GM10266 (cell line): ENCODE measurements at regions not wholly inside any gene's neighbourhood (a gene's known extent, or its start where the extent isn't known, plus 50 kb on each side); places are given as distances from the start of the nearest gene placed in this dataset.
"Not testable (repeated sequence)": the region's sequence is repeated elsewhere in the genome, so short reads cannot be mapped to it uniquely, and the experiment has no call there.

Experiments
- DNase-seq: peaks from one replicate; pipeline ENCODE4 v3.0.0; 2012; ENCODE audit errors: extremely low spot score
- TF ChIP-seq, protein P1 (sequence below): IDR thresholded peaks from 2 replicates; pipeline ENCODE4 v1.5.1; 2012; ENCODE audit warnings: mild to moderate bottlenecking, low read depth; ENCODE audit not compliant: control insufficient read depth, insufficient read depth; ENCODE audit errors: missing control alignments

DNA sequence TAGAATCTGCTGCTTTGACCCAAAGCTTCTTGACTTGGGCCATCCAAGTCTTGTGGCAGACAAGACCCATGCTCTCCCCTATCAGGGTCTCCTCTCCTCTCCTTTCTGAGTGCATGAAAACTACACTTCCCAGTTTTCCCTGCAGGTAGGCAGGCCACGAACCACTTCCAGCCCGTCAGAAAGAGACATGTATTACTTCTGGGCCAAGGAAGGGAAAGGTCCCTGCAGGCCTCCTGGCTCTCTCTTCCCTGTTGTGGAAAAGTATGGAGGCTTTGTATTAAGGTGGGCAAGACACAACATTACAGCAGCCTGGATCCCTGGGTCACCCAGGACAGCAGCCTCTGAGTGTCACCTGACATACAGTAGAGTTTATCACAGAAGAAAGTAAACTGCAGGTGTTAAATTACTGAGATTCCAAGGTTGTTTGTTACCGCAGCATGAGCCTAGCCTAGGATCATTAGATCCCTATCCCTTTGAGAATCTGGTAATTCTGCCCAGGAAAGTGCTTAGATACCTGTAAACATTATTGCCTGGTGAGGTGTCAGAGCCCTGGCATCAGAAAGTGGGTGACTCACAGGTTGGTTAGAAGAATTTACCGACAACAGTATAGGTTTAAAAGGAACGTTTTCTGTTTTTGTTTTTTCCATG is 717.3 kb downstream of the MATN1 start:
- TF ChIP-seq, protein P1, sequence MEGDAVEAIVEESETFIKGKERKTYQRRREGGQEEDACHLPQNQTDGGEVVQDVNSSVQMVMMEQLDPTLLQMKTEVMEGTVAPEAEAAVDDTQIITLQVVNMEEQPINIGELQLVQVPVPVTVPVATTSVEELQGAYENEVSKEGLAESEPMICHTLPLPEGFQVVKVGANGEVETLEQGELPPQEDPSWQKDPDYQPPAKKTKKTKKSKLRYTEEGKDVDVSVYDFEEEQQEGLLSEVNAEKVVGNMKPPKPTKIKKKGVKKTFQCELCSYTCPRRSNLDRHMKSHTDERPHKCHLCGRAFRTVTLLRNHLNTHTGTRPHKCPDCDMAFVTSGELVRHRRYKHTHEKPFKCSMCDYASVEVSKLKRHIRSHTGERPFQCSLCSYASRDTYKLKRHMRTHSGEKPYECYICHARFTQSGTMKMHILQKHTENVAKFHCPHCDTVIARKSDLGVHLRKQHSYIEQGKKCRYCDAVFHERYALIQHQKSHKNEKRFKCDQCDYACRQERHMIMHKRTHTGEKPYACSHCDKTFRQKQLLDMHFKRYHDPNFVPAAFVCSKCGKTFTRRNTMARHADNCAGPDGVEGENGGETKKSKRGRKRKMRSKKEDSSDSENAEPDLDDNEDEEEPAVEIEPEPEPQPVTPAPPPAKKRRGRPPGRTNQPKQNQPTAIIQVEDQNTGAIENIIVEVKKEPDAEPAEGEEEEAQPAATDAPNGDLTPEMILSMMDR: no peak
- DNase-seq: no peak

- TF ChIP-seq, protein P1: no peak
Measured at GRCh38 chr1:30001732-30002039, 721.7 kb downstream of the MATN1 start.

GRCh38 chr1:30001011-30001731 is 722.2 kb downstream of the MATN1 start:
- DNase-seq: no peak
- TF ChIP-seq, protein P1: no peak

More at GRCh38 chr1:30001732-30002039, 721.7 kb downstream of the MATN1 start:
- no peak for DNase-seq

- TF ChIP-seq, protein P1: no peak
- no peak for DNase-seq
Measured at GRCh38 chr1:30000266-30000665, 723.1 kb downstream of the MATN1 start.

- TF ChIP-seq, protein P1: no peak
Measured at GRCh38 chr1:29999595-29999994, 723.8 kb downstream of the MATN1 start.

GRCh38 chr1:29998686-29999085 is 724.7 kb downstream of the MATN1 start:
- no peak for DNase-seq
- TF ChIP-seq, protein P1: no peak

More at GRCh38 chr1:29999595-29999994, 723.8 kb downstream of the MATN1 start:
- no peak for DNase-seq

GRCh38 chr1:29997818-29998217 is 725.6 kb downstream of the MATN1 start:
- DNase-seq: not testable (repeated sequence)
